ENCODE measurements at regions not wholly inside any gene's neighbourhood (a gene's known extent, or its start where the extent isn't known, plus 50 kb on each side); places are given as distances from the start of the nearest gene placed in this dataset.
"Not testable (repeated sequence)": the region's sequence is repeated elsewhere in the genome, so short reads cannot be mapped to it uniquely, and the experiment has no call there.

GRCh38 chr2:72031346-72032110 is 116.1 kb downstream of the CYP26B1 start:
- DNase-seq (ENCODE audit: low read depth) = no peak

- DNase-seq (ENCODE audit: low read depth) = no peak
These were observed 118.7 kb downstream of the CYP26B1 start for GRCh38 chr2:72028996-72029395.

- DNase-seq (ENCODE audit: low read depth) = no peak
These were observed 119.2 kb downstream of the CYP26B1 start for GRCh38 chr2:72028351-72028995.

GRCh38 chr2:72027426-72028161 is 120.1 kb downstream of the CYP26B1 start:
- no peak for DNase-seq (ENCODE audit: low read depth)

GRCh38 chr2:72026819-72027425 is 120.7 kb downstream of the CYP26B1 start:
- DNase-seq (ENCODE audit: low read depth) = no peak

GRCh38 chr2:72024451-72025175 is 123.0 kb downstream of the CYP26B1 start:
- DNase-seq (ENCODE audit: low read depth) = no peak

- DNase-seq (ENCODE audit: low read depth) = no peak
These were observed 123.8 kb downstream of the CYP26B1 start for GRCh38 chr2:72023678-72024390.

GRCh38 chr2:72021371-72021770 is 126.3 kb downstream of the CYP26B1 start:
- not testable (repeated sequence) for DNase-seq (ENCODE audit: low read depth)

- DNase-seq (ENCODE audit: low read depth) = no peak
These were observed 132.4 kb downstream of the CYP26B1 start for GRCh38 chr2:72015266-72015665.

- no peak for DNase-seq (ENCODE audit: low read depth)
These were observed 132.8 kb downstream of the CYP26B1 start for GRCh38 chr2:72014831-72015230.

GRCh38 chr2:72013726-72014125 is 133.9 kb downstream of the CYP26B1 start:
- no peak for DNase-seq (ENCODE audit: low read depth)

GRCh38 chr2:72012886-72013574 is 134.6 kb downstream of the CYP26B1 start:
- no peak for DNase-seq (ENCODE audit: low read depth)

- no peak for DNase-seq (ENCODE audit: low read depth)
These were observed 135.9 kb downstream of the CYP26B1 start for GRCh38 chr2:72011791-72012190.

GRCh38 chr2:72011370-72011689 is 136.3 kb downstream of the CYP26B1 start:
- DNase-seq (ENCODE audit: low read depth) = no peak

GRCh38 chr2:72010647-72011369 is 136.9 kb downstream of the CYP26B1 start:
- no peak for DNase-seq (ENCODE audit: low read depth)

- DNase-seq (ENCODE audit: low read depth) = no peak
These were observed 139.1 kb downstream of the CYP26B1 start for GRCh38 chr2:72008608-72009007.

- DNase-seq (ENCODE audit: low read depth) = no peak
These were observed 140.3 kb downstream of the CYP26B1 start for GRCh38 chr2:72007402-72007801.

- DNase-seq (ENCODE audit: low read depth) = no peak
These were observed 141.4 kb downstream of the CYP26B1 start for GRCh38 chr2:72006188-72006736.

- no peak for DNase-seq (ENCODE audit: low read depth)
These were observed 142.7 kb downstream of the CYP26B1 start for GRCh38 chr2:72004976-72005375.
